GM06990 (cell line): ENCODE measurements at regions not wholly inside any gene's neighbourhood (a gene's known extent, or its start where the extent isn't known, plus 50 kb on each side); places are given as distances from the start of the nearest gene placed in this dataset.

Experiments
- DNase-seq: peaks from one replicate; pipeline ENCODE4 v3.0.0-alpha.2; 2011; ENCODE audit not compliant: insufficient read length; ENCODE audit errors: extremely low read depth
- H3K27me3 ChIP-seq: replicated peaks from 2 replicates; pipeline ENCODE4 v1.6.0; 2011; ENCODE audit warnings: low read length; ENCODE audit not compliant: control insufficient read depth, insufficient read depth
- H3K36me3 ChIP-seq: 2 replicates; pipeline ENCODE4 v1.5.1; 2011; ENCODE audit warnings: low read length; ENCODE audit not compliant: control insufficient read depth, insufficient read depth
- H3K4me3 ChIP-seq: replicated peaks from 2 replicates; pipeline ENCODE4 v1.5.1; 2011; ENCODE audit warnings: low read depth, mild to moderate bottlenecking, control low read depth, low read length
- TF ChIP-seq, protein P1 (sequence below): IDR thresholded peaks from 2 replicates; pipeline ENCODE4 v1.5.1; 2011; ENCODE audit warnings: low read length, control low read depth, mild to moderate bottlenecking, inconsistent platforms; ENCODE audit not compliant: insufficient read depth, poor library complexity, severe bottlenecking

DNA sequence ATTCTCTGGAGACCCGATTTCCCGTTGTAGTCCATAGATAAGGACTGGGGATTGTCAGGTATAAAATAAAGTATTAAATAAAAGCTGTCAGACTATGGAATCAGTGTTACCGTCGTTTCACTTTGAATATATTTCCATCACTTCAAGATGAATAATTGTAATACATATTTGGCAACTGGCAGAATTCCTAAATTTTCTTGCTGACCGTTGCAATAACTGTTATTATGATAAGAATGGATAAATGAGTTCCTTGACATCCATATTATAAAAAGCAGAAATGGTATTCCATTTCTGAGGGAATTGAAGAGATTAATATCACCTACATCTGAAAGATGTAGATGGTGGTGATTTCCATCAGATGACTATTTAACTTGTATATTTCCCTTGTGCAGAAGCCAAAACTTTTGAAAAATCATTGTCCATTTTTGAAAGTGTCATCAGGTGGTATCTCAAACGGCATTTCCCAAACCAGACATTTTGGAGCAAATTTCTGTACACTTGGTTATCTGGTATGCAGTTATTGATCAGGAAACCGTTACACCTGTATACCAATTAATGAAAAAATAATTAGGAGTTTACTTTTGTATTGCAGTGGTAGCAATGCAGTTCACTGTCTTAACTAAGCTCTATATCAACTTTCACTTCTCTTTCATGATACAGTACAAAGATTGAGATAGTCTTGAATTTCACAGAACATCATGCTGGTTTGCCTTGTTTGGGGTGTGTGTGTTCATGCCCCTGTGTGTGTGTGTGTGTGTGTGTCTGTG lies 878.5 kb downstream of the PCDH18 start:
- Histone ChIP-seq H3K36me3 (no peaks in the 10 kb centered on the region), H3K27me3 (no peaks in the 10 kb centered on the region), H3K4me3 (no peak overlapping the region)
- no peak for DNase-seq
- TF ChIP-seq, protein P1, sequence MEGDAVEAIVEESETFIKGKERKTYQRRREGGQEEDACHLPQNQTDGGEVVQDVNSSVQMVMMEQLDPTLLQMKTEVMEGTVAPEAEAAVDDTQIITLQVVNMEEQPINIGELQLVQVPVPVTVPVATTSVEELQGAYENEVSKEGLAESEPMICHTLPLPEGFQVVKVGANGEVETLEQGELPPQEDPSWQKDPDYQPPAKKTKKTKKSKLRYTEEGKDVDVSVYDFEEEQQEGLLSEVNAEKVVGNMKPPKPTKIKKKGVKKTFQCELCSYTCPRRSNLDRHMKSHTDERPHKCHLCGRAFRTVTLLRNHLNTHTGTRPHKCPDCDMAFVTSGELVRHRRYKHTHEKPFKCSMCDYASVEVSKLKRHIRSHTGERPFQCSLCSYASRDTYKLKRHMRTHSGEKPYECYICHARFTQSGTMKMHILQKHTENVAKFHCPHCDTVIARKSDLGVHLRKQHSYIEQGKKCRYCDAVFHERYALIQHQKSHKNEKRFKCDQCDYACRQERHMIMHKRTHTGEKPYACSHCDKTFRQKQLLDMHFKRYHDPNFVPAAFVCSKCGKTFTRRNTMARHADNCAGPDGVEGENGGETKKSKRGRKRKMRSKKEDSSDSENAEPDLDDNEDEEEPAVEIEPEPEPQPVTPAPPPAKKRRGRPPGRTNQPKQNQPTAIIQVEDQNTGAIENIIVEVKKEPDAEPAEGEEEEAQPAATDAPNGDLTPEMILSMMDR = no peak

DNA sequence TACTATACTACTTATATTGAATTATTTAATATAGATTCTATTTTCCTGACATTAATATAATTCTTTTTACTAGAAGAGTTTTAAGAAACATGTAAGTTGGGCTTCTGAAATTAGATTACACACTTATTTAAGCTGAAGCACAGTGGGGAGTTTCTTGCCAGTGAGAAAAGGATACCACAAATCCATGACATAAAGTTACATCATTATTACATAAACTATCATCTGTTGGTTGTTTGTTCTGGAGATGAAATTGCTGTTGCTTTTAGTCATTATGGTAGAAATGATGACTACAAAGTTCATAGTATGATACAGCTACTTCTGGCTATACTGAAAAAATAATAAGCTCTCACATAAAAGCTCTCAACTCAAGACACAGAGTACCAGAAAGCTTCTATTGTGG lies 880.4 kb downstream of the PCDH18 start:
- DNase-seq = no peak
- no peaks in the 10 kb centered on the region for H3K27me3 ChIP-seq
- TF ChIP-seq, protein P1 = no peak
- no peaks in the 10 kb centered on the region for H3K36me3 ChIP-seq
- H3K4me3 ChIP-seq = no peak overlapping the region

DNA sequence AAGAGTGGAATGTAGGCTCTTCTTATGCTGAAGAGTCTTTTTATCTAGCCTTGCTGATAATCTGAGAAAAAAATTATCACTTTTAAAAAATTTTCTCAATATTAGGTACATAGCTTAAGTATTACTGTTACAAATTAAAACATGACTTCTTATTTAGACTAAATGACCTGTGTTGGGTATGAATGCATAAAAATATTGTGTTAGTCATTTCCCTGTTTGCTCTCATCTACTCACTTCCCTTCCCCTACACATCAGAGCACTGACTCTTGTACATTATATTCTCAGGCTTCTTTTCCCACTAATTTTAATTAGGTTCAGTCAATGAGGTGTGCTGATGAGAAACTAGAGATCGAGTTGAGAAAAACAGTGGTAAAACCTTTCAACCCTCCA lies 881.0 kb downstream of the PCDH18 start:
- TF ChIP-seq, protein P1 = no peak
- DNase-seq = no peak
- no peak overlapping the region for H3K4me3 ChIP-seq
- H3K36me3 ChIP-seq = no peaks in the 10 kb centered on the region
- H3K27me3 ChIP-seq = no peaks in the 10 kb centered on the region

DNA sequence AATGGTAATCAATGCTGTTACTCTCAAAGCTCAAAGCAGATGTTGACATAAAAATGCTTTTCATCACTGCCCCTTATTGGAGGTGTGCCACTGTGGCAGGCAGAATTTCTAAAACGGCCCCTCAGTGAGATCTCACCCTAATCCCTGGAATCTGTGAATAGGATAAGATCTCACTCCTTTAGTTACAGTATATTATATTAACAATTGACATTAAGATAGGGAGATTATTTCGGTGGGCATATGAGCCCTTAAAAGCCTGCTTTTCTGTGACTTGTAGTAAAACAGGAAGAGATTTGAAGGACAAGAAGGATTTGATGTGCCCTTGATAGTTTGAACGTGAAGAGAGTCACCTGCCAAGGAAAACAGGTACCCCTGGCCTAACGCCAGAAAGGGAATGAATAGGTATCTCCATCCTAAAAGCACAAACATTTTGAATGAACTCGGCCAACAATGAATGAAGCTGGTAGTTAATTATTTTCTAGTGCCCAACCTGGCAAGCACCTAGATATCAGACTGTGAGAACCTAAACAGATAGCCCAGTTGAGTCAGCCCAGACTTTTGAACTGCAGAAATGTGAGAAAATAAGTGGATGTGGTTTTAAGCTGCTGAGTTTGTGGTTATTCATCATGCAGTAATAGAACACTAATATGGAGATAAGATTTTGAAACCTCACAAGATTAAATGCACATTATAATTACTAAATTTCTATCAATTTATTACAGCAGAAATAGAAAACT lies 881.6 kb downstream of the PCDH18 start:
- Histone ChIP-seq H3K36me3 (no peaks in the 10 kb centered on the region), H3K4me3 (no peak overlapping the region), H3K27me3 (no peaks in the 10 kb centered on the region)
- no peak for DNase-seq
- TF ChIP-seq, protein P1 = no peak

DNA sequence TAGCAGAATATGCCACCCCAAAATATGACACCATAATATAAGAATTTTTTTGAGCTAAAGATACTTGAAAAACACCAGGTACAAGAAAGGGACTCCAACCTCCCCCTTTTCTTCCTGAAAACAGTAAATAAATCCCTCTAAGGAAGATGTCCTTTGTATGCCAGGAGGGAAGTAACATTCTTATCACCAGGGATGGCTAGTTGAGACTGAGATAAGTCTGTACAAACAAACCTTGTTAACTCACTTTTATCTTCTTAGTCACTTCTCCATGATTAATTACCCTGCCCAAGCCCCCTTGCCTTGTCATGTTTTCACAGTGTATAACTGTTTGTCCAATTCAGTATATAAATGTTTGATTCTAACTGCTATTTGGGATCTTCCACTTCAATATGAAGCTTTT lies 888.0 kb downstream of the PCDH18 start:
- no peak for DNase-seq
- Histone ChIP-seq H3K4me3 (no peak overlapping the region), H3K36me3 (no peaks in the 10 kb centered on the region), H3K27me3 (no peaks in the 10 kb centered on the region)
- TF ChIP-seq, protein P1 = no peak
